HepG2 (cell line): ENCODE measurements at regions not wholly inside any gene's neighbourhood (a gene's known extent, or its start where the extent isn't known, plus 50 kb on each side); places are given as distances from the start of the nearest gene placed in this dataset.

Experiments used
- ATAC-seq: fragments of 200-7000 bp; cut with Tn5 transposase; 3 replicates; pipeline ENCODE4 v1.9.1; 2020; ENCODE audit warnings: mild to moderate bottlenecking, moderate library complexity
- BruUV-seq: library from RNA; stranded (reverse); fragments of 400-500 nt; replicated peaks from 2 replicates; lab custom pipeline; 2021; lab: Mats Ljungman, UMichigan
- CTCF ChIA-PET: fragments of 300-600 bp; formaldehyde crosslinking; extraction: SDS; loops from one replicate; lab custom pipeline; 2021; ENCODE audit warnings: low total read pairs, inconsistent platforms, low intra/inter-chr PET ratio; lab: Yijun Ruan, JAX
- POLR2A ChIA-PET: fragments of 350-600 bp; sonication (Branson Sonifier 250); formaldehyde crosslinking; loops from one replicate; lab custom pipeline; 2020; ENCODE audit warnings: antibody characterized with exemption, inconsistent platforms; lab: Yijun Ruan, JAX
- DNase-seq: peaks from one replicate; pipeline ENCODE4 v3.0.0-alpha.2; 2015; ENCODE audit warnings: low spot score
- FAIRE-seq: peaks from 3 replicates; lab custom pipeline; 2011; peaks lifted over from hg19 to GRCh38; lab: Jason Lieb, UNC
- H2AFZ ChIP-seq: one replicate; pipeline ENCODE4 v1.6.1; 2011; ENCODE audit warnings: low read length, inconsistent platforms
- H3K27ac ChIP-seq: fragments of 300-600 bp; 3 replicates; pipeline ENCODE4 v1.8.0; 2011; ENCODE audit warnings: mixed run types, mild to moderate bottlenecking, mixed read lengths, low read length, inconsistent platforms; ENCODE audit not compliant: insufficient read depth; ENCODE audit errors: extremely low read length
- H3K27me3 ChIP-seq, 2 experiments: fragments of 200-600 bp in 1 of 2; 2 replicates in 1 of 2; 3 replicates in 1 of 2; pipeline versions ENCODE4 v1.6.0 to v1.8.0; 2011; ENCODE audit warnings: low read length in 2 of 2, mild to moderate bottlenecking in 2 of 2, moderate library complexity in 2 of 2, inconsistent platforms in 1 of 2; ENCODE audit not compliant: insufficient read depth in 2 of 2, control insufficient read depth in 1 of 2
- H3K36me3 ChIP-seq, 2 experiments: fragments of 200-600 bp in 1 of 2; replicated peaks in 1 of 2; 2 replicates in 1 of 2; 3 replicates in 1 of 2; pipeline versions ENCODE4 v1.5.1 to v1.8.0; 2011; ENCODE audit warnings: low read length in 2 of 2, inconsistent platforms in 1 of 2; ENCODE audit not compliant: insufficient read depth in 2 of 2, control insufficient read depth in 1 of 2
- H3K4me1 ChIP-seq: 2 replicates; pipeline ENCODE4 v1.5.1; 2012; ENCODE audit warnings: low read length, inconsistent platforms; ENCODE audit not compliant: insufficient read depth
- H3K4me2 ChIP-seq: 2 replicates; pipeline ENCODE4 v1.6.0; 2011; ENCODE audit warnings: low read depth, low read length, inconsistent platforms
- H3K4me3 ChIP-seq, 3 experiments: fragments of 200-600 bp in 1 of 3; sonication (generic), shearing (Covaris generic) in 1 of 3; replicated peaks in 1 of 3; 2 replicates each; pipeline ENCODE4 v1.5.1; 2011 to 2016; ENCODE audit warnings: low read length in 3 of 3, inconsistent platforms in 2 of 3, low read depth in 2 of 3, mild to moderate bottlenecking in 2 of 3, control low read depth in 1 of 3, mixed read lengths in 1 of 3; ENCODE audit not compliant: insufficient read depth in 1 of 3
- H3K79me2 ChIP-seq: one replicate; pipeline ENCODE4 v1.6.1; 2011; ENCODE audit warnings: low read length, inconsistent platforms; ENCODE audit not compliant: insufficient read depth
- H3K9ac ChIP-seq: 2 replicates; pipeline ENCODE4 v1.6.0; 2011; ENCODE audit warnings: mild to moderate bottlenecking, low read depth, low read length, inconsistent platforms; ENCODE audit not compliant: insufficient read depth
- H3K9me3 ChIP-seq: 2 replicates; pipeline ENCODE4 v1.5.1; 2012; ENCODE audit warnings: mild to moderate bottlenecking, low read length
- H4K20me1 ChIP-seq: 2 replicates; pipeline ENCODE4 v1.6.0; 2011; ENCODE audit warnings: inconsistent platforms, mild to moderate bottlenecking, low read length, moderate library complexity; ENCODE audit not compliant: insufficient read depth
- FOXP1 ChIP-seq, 2 experiments: fragments of 450-650 bp in 1 of 2; IDR thresholded peaks; 2 replicates each; pipeline ENCODE4 v1.6.1; 2017 to 2018; ENCODE audit warnings: antibody characterized with exemption in 1 of 2
- TBL1XR1 ChIP-seq: fragments of 150-350 bp; IDR thresholded peaks from 2 replicates; pipeline ENCODE4 v1.6.1; 2014; ENCODE audit warnings: borderline replicate concordance, low read length; ENCODE audit not compliant: partially characterized antibody
- ZFP90 ChIP-seq: sonication (generic); formaldehyde crosslinking; IDR thresholded peaks from 2 replicates; pipeline ENCODE4 v1.8.0; 2022; ENCODE audit warnings: missing genetic modification reagents, mild to moderate bottlenecking, inconsistent platforms, borderline replicate concordance
- ZNF569 ChIP-seq: sonication (generic); formaldehyde crosslinking; IDR thresholded peaks from 2 replicates; pipeline ENCODE4 v1.5.0; 2020; ENCODE audit warnings: mild to moderate bottlenecking, missing genetic modification reagents, moderate library complexity, borderline replicate concordance
- ZNF749 ChIP-seq: sonication (generic); formaldehyde crosslinking; IDR thresholded peaks from 2 replicates; pipeline ENCODE4 v1.8.0; 2022; ENCODE audit warnings: mild to moderate bottlenecking, missing genetic modification reagents, moderate library complexity, borderline replicate concordance
- WGBS: methylation state at CpG from one replicate; pipeline ENCODE4 v1.1.6; 2017; ENCODE audit warnings: low lambda C conversion rate; 5-methylcytosine and 5-hydroxymethylcytosine counted together
- in situ Hi-C: cut with HindIII; loops from 2 replicates; pipeline ENCODE4 v1.10.0; 2017; ENCODE audit warnings: low pct_unique_long_range_greater_than_20kb; ENCODE audit not compliant: extremely low pct_ligation_motif_present
- intact Hi-C: fragments of 100-400 bp; cut with micrococcal nuclease; formaldehyde crosslinking; loops from one replicate; pipeline ENCODE4 v1.10.0; 2022; ENCODE audit not compliant: unreplicated experiment
- TF ChIP-seq, protein P1 (sequence below), 2 experiments: sonication (generic) in 1 of 2; formaldehyde crosslinking in 1 of 2; IDR thresholded peaks; 2 replicates each; pipeline versions ENCODE4 v1.6.1 to v1.9.0; 2014 to 2022; ENCODE audit warnings: antibody characterized with exemption in 1 of 2, borderline replicate concordance in 1 of 2, inconsistent platforms in 1 of 2, low read depth in 1 of 2, missing genetic modification reagents in 1 of 2
- TF ChIP-seq, protein P2 (sequence below): sonication (generic); formaldehyde crosslinking; IDR thresholded peaks from 2 replicates; pipeline ENCODE4 v1.5.1; 2020; ENCODE audit warnings: missing genetic modification reagents, mild to moderate bottlenecking, borderline replicate concordance
- TF ChIP-seq, protein P3 (sequence below): sonication (generic); formaldehyde crosslinking; IDR thresholded peaks from 2 replicates; pipeline ENCODE4 v1.4.0; 2020; ENCODE audit warnings: missing genetic modification reagents, borderline replicate concordance
- TF ChIP-seq, protein P4 (sequence below): sonication (generic); formaldehyde crosslinking; IDR thresholded peaks from 2 replicates; pipeline ENCODE4 v1.8.0; 2023; ENCODE audit warnings: mild to moderate bottlenecking, missing genetic modification reagents

- TF ChIP-seq, protein P1, sequence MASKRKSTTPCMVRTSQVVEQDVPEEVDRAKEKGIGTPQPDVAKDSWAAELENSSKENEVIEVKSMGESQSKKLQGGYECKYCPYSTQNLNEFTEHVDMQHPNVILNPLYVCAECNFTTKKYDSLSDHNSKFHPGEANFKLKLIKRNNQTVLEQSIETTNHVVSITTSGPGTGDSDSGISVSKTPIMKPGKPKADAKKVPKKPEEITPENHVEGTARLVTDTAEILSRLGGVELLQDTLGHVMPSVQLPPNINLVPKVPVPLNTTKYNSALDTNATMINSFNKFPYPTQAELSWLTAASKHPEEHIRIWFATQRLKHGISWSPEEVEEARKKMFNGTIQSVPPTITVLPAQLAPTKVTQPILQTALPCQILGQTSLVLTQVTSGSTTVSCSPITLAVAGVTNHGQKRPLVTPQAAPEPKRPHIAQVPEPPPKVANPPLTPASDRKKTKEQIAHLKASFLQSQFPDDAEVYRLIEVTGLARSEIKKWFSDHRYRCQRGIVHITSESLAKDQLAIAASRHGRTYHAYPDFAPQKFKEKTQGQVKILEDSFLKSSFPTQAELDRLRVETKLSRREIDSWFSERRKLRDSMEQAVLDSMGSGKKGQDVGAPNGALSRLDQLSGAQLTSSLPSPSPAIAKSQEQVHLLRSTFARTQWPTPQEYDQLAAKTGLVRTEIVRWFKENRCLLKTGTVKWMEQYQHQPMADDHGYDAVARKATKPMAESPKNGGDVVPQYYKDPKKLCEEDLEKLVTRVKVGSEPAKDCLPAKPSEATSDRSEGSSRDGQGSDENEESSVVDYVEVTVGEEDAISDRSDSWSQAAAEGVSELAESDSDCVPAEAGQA (IDR thresholded peaks at IDR 0.05; ENCODE audit: low read depth) = no peak
- TF ChIP-seq, protein P1 (CRISPR knock-in tag; IDR thresholded peaks at IDR 0.05; ENCODE audit: borderline replicate concordance) = no peak
- TF ChIP-seq FOXP1 (IDR thresholded peaks at IDR 0.05) = no peak
- TF ChIP-seq FOXP1 (CRISPR knock-in tag; IDR thresholded peaks at IDR 0.05) = no peak
Measured at GRCh38 chr14:29062466-29062865, 295.9 kb downstream of the FOXG1 start (continued).

GRCh38 chr14:29062976-29063375 lies 296.4 kb downstream of the FOXG1 start:
- H3K9me3 ChIP-seq = peaks cover 62% of the 10 kb centered on the region
- FAIRE-seq = no peak
- intact Hi-C loops = no loop called here
- TF ChIP-seq, protein P2, sequence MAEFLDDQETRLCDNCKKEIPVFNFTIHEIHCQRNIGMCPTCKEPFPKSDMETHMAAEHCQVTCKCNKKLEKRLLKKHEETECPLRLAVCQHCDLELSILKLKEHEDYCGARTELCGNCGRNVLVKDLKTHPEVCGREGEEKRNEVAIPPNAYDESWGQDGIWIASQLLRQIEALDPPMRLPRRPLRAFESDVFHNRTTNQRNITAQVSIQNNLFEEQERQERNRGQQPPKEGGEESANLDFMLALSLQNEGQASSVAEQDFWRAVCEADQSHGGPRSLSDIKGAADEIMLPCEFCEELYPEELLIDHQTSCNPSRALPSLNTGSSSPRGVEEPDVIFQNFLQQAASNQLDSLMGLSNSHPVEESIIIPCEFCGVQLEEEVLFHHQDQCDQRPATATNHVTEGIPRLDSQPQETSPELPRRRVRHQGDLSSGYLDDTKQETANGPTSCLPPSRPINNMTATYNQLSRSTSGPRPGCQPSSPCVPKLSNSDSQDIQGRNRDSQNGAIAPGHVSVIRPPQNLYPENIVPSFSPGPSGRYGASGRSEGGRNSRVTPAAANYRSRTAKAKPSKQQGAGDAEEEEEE (CRISPR knock-in tag) = no peak
- TF ChIP-seq ZFP90 (CRISPR knock-in tag) (no peak), ZNF749 (CRISPR knock-in tag) (no peak), TBL1XR1 (no peak), ZNF569 (CRISPR knock-in tag) (no peak)
- TF ChIP-seq, protein P3, sequence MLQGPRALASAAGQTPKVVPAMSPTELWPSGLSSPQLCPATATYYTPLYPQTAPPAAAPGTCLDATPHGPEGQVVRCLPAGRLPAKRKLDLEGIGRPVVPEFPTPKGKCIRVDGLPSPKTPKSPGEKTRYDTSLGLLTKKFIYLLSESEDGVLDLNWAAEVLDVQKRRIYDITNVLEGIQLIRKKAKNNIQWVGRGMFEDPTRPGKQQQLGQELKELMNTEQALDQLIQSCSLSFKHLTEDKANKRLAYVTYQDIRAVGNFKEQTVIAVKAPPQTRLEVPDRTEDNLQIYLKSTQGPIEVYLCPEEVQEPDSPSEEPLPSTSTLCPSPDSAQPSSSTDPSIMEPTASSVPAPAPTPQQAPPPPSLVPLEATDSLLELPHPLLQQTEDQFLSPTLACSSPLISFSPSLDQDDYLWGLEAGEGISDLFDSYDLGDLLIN (CRISPR knock-in tag) = no peak
- TF ChIP-seq, protein P4, sequence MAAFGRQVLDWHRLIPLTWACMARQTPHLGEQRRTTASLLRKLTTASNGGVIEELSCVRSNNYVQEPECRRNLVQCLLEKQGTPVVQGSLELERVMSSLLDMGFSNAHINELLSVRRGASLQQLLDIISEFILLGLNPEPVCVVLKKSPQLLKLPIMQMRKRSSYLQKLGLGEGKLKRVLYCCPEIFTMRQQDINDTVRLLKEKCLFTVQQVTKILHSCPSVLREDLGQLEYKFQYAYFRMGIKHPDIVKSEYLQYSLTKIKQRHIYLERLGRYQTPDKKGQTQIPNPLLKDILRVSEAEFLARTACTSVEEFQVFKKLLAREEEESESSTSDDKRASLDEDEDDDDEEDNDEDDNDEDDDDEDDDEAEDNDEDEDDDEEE (CRISPR knock-in tag) = no peak

More at GRCh38 chr14:29062976-29063375, 296.4 kb downstream of the FOXG1 start:
- Histone ChIP-seq H3K4me2 (no peak overlapping the region), H3K36me3 (no peaks in the 10 kb centered on the region), H3K79me2 (no peaks in the 10 kb centered on the region), H3K27ac (no peak overlapping the region), H2AFZ (no peak overlapping the region), H3K4me1 (no peaks in the 10 kb centered on the region), H3K4me3 (no peak overlapping the region), H4K20me1 (no peaks in the 10 kb centered on the region), H3K27me3 (no peaks in the 10 kb centered on the region), H3K9ac (no peak overlapping the region)
- WGBS = 22% methylated on average over 4 of the region's 4 CpGs
- BruUV-seq = no TSS peak
- DNase-seq (no peak), ATAC-seq (no peak)
- CTCF ChIA-PET = no interaction called here
- POLR2A ChIA-PET = no interaction called here
- in situ Hi-C loops = no loop called here
